Stimulated activated CD8-positive, alpha-beta memory T cell treated with anti-CD3 and anti-CD28 coated beads, Interleukin-15, amount 100 ng/mL, for 24 hours (primary cell): ENCODE measurements at regions not wholly inside any gene's neighbourhood (a gene's known extent, or its start where the extent isn't known, plus 50 kb on each side); places are given as distances from the start of the nearest gene placed in this dataset.

Experiments used
- DNase-seq: peaks from one replicate; pipeline ENCODE4 v3.0.0-alpha.2; 2020; ENCODE audit warnings: low read depth

DNA sequence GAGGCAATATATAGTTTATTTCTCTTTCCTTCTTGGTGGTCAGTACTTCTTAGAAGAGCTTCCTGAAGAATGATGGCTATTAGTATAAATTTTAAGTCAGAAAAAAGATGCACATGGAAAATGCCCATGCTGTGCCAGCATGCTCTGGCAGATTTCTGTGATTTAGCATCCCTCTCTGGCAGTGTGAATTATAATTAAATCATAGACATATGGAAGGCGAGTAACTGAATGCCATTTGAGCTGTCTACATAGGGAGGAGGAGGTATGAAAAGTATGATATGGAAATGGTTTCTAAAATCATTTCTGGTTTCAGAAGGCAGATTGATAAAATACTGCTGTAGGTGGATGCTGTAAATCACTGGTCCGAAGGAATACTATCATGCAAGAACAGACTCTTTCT is 754.9 kb upstream of the LRATD1 start:
- DNase-seq = no peak

DNA sequence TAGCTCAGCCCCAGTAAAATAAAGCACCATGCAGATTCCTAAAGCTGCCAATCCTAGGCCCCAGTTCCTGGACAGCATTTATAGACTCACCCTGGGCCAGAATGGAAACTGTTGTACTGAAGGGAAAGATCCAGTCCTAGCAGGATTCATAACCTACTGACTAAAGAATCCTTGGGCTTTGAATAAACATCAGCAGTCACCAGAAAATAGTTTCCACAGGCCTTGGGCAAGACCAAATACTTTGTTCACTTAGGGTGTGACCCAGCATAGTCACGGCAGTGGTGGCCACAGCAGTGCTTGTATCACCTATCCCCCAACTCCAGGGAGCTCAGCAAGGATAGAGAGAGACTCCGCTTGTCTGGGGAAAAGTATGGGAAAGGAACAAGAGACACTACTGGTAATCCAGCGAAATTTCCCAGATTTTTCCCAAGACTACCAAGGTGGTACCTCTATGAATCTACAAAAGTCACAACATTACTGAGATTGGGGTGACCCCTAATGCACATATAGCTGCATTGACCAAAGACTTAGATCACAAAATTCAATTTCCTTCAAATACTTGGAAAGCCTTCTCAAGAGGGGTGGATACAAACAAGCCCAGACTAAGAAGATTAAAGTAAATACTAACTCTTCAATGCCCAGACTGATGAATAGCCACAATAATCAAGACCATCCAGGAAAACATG is 748.1 kb upstream of the LRATD1 start:
- DNase-seq = no peak

DNA sequence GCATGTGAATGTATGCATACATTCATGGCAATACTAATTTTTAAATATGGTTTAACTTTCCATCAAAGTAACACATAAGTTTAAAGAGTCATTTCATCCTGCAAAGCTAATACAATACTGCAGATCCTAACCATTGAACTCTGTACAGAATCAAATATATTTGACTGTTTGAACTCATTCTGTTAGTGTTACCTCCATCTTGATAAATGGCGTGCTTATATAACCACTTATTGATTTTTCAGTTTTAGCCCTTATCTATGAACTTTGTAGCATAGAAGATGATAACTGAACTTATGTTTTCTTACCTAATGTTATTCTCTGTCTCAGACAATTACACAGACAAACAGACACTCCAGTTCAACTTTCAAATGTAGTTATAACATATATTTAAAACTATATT is 731.0 kb upstream of the LRATD1 start:
- no peak for DNase-seq

DNA sequence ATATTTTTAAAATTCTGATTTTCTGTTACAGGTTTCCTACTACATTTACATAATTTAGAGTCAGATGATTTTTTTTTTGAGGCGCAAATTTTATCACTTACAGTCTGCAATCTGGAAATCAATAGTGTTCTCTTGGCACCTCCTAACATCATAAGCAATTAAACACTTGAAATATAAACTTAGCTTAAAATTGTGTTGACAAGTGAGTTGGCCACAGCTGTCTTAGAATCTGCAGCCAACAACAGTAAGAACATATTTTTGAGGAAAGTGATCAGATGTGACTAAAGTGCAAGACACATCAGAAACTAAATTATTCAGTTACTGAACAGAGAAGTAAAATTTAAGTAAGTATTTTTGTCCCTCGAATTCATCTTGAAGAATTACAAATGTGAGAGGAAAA is 726.7 kb upstream of the LRATD1 start:
- DNase-seq = no peak

DNA sequence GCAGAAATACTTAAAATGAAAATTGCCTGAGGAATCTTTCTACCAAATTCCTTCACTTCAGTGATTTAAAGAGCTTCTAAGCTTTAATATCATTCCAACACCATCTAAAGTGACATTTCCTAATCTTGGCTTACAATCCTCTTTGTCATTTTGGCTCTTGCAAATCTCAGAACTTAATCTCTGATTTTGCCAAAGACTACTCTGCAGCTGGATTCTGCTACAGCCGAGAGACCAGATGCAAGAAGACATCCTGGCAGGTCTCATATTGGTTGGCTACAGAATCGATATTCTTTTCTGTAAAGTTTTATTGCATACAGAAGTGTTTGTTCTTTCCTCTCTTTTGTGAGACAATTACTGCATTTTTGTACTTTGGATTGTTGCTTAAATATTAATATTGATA is 716.5 kb upstream of the LRATD1 start:
- DNase-seq = no peak

DNA sequence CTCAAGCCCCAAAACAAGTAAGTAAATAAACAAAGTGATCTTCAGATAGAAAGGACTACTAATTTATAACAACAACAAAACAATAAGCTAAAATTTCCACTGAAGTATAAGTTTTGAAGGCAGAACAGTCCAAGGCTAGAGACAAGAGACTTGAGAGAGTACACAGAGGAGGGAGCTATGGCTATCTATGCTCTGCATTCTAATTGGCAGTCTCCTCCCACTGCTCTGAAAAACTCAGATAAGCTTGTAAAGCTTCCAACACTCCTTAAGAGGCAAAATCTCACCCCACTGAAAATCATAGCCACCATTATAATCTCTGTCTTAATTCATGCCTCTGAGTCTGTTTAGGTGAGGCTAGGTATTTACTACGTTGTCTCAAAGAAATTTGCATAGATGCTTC is 714.6 kb upstream of the LRATD1 start:
- no peak for DNase-seq

DNA sequence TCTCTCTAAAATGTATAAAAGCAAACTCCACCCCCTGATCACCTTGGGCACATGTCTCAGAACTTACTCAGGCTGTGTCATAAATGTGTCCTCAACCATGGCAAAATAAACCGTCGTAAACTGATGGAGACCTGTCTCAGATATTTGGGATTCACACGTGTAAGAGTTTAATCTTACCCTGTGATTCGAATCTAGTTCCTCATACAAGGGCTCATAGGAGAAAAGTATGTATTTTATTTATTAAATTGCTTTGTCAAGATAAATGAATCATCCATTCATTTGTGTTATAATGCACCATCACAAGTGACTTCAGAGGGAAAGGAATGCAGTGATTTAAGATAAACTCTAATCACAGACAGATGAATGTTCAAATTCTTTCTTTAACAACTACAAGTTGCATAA is 712.5 kb upstream of the LRATD1 start:
- no peak for DNase-seq

DNA sequence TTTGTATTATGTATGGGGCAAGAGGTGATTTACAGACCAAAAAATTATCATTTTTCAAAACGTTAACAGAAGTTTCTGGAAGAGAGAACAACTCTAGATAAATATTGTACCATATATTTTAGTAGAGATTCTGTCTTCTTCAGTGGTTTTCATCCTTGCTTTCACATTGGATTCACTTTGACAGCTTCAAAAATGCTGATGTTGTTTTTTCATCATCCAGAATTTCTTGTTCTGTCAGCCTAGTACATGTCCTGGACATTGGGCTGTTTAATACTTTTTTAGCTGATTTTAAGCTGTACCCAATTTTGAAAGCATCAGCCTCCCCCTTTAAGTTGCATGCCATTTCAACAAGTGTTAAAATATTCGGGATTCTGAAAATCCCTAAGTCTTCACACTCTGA is 711.3 kb upstream of the LRATD1 start:
- DNase-seq = no peak

DNA sequence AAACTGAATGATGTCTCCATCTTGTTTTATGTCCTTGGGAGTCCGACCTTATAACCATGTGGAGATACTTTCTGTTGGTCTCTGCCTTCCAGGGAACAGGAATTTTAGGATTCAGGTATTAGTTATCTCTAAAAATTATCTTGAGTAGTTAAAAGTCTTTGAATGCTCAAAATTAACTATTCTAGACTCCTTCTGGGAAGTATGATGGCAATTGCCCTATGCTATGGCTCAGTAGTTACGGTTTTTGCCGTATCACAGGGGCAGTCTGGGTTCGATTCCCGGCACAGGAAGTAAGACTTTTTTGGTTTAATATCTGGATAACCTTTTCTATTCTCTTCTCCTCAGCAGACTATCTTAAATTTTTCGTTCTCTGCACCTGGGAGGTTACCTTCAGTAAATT is 708.7 kb upstream of the LRATD1 start:
- DNase-seq = no peak

DNA sequence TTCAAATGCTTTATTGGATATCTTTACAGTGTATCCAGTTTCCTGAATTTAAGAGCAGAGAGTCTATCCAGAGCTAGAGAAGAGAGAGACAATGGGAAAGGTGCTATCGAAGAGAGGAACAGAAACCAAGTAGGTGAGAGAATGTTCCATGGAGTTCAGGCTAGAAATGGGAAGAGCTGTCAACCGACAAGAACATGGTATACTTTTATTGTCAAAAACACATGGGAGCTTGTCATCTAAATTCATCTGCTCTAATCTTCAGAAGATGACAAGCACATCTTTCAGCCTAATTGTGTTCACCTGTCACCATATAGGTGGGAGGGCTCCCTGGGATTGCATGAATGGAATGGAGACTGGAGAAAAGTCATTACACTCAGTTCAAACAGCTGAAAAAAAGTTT is 690.4 kb upstream of the LRATD1 start:
- DNase-seq = no peak

DNA sequence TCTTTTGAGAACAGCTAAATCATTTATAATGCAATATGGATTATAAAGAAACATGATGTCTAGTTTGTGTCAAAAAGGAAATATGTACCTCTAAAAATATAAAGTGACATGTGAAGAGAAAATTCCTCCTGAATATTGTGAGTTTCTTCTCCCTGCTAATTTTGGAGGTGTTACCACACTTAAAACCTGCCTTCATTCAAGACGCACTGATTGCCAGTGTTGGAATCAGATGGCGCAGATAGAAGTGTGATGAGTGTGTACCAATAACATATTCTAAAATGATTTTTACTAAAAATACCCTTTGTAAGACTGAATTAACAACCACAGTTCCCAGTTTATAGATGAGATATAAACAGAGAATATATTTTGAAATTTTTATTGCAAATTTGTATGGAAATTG is 681.8 kb upstream of the LRATD1 start:
- DNase-seq = no peak

DNA sequence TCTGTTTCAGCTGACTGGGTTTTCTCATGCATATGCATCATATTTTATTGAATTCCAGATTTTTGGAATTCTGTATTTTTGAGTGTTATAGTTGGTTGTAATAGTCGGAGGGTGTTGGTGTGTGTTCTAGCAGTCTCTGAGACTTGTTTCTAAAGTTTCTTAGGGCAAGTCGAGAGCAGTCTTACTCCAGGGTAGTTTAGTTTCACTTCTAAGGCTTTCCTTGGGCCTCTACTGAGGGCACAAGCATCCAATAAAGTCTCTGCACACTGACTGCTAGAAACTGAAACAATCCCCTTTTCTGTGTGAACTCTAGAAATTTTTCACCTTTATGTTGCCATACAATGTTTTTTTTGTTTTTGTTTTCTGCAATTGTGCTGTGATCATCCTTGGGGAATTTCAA is 663.7 kb upstream of the LRATD1 start:
- no peak for DNase-seq

DNA sequence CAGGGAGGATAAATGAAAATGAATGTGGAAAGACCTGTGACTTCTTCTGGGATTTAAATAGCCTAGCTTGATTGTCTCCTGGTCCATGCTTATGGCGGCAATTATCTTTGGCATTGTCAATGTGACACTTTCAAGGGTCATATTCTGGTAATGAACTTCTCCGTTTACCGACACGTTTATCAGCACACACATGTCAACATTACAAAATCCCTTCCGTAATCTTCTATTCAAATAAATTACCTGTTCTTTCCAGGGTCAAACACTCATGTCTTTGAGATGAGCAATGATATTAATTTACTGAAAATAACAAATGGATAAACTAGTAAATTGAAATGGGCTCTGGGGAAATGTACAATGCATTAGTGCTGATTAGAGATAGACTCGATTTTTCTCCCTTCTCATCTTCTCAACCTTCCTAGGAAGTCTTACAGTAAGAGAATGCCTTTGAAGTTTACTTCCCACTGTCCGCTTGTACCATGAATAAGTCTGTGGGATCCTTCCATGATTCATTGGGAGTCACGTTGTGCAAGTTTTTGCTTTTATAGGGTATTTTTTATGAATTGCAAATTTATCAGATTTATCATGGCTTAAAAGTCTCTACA is 646.3 kb upstream of the LRATD1 start:
- no peak for DNase-seq

DNA sequence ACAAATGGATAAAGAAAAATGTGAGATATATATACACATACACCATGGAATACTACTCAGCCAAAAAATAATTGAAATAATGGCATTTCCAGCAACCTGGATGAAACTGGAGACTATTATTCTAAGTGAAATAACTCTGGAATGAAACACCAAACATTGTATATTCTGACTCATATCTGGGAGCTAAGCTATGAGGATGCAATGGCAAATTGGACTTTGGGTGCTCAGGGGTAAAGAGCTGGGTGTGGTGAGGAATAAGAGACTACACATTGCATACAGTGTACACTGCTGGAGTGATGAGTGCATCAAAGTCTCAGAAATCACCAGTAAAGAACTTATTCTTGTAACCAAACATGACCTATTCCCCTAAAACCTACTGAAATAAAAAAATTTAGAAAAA is 636.0 kb upstream of the LRATD1 start:
- no peak for DNase-seq

DNA sequence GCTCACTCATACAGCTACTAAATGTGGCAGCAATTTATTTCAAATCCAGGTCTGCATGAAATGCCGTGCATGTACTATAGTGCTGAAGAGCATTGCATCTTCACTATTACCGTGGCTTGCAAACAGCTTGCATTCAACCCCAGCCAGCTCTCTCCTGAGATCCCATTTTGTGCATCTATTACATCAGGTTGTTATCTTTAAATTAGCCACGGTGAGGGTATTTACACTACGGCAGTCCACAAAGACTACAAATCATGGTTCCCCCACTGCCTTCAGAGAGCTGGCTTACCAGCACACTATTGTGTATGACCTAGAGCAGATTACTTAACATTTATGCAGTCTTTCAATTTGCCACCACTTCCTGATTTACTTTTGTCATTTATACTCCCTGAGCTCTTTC is 621.3 kb upstream of the LRATD1 start:
- DNase-seq = no peak

DNA sequence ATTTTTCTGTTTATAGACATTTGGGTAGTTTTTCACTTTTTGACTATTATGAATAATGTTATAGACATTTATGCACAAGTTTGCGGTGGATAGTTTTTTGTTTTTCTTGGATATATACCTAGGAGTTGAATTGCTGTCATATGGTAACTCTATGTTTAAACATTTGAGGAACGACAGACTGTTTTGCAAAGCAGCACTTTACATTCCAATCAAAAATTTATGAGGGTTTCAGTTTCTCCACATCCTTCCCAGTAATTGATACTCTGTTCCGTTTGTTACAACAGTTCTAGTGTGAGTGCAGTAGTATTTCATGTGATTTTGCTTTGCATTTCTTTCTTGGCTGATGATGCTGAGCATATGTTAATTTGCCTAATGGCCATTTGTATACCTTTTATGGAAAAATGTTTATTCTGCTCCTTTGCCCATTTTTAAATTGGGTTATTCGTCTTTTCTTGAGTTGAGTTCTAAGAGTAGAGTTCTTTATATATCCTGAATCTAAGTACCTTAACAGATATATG is 617.3 kb upstream of the LRATD1 start:
- no peak for DNase-seq

DNA sequence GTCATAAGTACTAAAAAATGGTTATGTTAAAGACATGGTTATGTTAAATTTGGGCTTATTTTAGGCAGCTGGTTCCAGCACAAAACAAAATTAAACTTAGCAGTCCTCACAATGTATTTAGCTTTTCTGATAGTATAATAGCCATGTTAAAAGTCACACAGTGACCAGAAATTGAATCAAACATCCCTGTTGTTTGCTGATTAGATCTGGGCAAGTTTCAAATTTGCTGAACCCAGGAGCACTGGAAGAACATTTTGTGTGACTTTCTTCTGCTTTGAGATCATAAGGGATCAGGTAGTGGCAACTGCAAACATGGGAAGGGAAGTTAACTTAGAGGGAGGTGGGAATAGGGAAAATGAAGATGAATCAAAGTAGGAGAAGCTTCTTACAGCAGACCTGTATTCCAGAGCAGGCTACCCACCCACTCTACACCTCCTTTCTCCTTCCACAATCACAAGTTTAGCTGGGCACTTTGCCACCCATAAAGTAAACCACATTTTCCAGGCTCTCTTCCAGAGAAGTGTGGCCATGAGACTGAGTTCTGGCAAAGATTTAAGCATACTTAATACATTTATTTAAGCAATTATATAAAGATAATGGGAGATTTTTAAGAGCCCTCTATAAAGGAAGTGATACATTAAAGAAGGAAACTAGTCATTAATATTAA is 616.1 kb upstream of the LRATD1 start:
- DNase-seq = no peak

DNA sequence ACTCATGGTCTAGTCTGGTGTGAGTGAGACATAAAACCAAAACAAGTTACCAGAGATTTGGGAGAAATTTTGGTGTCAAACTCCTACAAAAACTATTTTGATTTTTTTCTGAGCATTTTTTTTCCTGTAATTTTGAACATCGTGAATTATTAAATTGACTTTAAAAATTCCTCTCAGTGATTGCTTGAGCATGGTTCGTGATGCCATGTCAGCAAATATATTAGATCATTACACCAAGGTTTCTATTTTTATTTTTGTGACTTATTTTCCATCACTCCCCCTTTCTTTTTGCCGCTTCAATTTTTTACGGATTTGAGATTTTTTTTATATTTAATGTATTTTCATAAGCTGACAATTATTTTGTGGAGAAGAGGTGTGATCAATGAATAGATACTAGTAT is 613.9 kb upstream of the LRATD1 start:
- DNase-seq = no peak

DNA sequence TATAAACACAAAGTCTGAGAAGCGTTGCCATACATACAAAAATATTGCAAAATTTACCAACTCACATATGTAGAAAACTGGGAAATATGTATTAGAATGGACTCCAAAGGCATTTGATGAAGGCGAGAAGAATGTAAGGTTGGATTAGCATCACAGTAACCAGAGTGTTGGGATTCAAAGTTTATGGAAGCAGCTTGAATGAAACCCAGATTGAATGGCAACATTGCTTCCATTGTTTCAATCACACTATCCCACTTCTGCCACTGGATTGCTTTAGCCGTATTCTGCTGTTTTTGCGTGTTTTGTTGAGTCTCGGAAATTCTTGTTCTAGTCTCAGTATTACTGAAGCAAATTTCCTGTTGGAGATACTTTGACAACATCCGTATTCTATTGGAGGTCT is 609.0 kb upstream of the LRATD1 start:
- no peak for DNase-seq

DNA sequence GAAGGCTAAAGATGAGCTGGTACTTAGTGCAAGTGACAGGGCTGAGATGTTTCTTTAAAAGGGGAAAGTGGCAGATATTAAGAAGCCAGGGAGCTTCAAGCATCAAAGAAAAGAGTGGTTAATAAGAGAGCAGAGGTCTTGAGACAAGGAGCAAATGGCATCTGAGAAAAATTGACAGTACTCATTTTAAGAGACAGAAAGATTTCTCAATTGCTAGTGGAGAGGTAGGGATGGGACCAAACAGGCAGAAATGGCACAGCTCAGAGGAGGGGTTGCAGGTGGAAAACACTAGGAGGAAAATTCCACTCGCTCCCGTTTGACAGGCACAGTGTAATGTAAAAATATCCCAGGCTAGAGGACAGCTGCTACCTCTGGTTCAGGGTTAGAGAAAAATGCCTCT is 593.4 kb upstream of the LRATD1 start:
- no peak for DNase-seq

DNA sequence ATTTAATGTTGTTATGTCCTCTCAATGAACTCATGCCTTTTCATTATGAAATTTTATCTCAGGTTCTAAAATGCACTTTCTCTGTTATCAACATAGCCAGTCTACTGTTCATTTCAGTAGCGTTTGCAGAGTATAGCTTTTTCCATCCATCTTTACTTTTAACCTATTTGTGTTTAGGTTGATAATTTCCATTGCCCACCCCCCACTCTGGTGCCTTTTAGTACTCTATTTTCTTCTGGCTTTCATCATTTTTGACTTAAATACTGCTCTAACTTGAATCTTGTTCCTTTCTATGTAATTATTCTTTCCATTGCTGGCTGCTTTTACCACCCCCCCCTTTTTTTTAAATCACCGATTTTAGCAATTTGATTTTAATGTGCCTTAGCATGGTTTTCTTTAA is 585.0 kb upstream of the LRATD1 start:
- no peak for DNase-seq

DNA sequence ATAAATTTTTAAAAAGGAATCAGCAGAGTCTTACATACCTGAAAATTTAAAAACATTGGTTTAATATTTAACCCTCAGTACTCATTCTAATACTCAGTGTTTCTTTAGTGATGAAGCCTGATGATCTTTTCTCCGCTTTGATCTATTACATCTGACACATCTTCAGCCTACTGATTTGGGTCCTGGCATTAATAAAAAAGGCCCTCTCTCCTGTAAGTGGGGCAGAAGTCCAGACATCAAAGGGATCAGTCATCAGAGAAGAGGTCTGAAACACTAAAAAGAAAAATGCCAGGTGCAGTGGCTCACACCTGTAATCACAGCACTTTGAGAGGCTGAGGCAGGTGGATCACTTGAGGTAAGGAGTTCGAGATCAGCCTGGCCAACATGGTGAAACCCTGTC is 581.1 kb upstream of the LRATD1 start:
- DNase-seq = no peak

DNA sequence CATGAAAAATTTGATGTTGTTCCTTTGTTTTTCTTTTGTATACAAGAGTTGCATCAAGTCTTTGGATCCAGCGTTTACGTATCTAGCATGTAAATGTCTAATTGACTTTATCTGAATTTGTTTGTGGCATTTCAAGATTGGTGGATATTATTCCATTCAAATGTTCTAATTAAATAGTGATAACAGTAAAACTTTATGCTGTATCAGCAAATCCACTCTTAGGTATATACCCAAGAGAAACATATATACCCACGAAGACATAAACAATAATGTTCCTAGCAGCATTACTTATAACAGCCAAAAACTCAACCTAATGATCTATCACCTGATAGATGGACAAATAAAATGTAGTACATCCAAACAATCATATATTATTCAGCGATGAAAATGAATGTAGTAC is 579.4 kb upstream of the LRATD1 start:
- DNase-seq = no peak

DNA sequence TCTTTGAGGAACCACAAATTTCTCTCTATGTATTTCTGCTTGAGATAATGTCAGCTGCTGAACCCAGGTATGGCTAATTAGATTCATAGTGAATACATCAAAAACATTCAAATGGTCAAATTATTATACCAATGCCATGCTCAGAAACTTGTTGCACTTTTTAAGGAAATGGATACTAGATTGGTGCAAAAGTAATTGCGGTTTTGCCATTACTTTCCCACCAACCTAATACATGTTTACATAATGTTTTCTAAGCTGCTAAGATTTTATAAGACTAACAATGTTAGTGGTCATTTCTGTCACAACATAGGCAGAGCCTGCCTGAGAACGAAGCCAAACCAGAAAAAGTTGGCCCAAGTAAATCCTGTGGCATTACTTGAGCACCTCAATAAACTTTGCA is 568.2 kb upstream of the LRATD1 start:
- no peak for DNase-seq
